C4-2B (cell line): ENCODE measurements at regions not wholly inside any gene's neighbourhood (a gene's known extent, or its start where the extent isn't known, plus 50 kb on each side); places are given as distances from the start of the nearest gene placed in this dataset.
"Not testable (repeated sequence)": the region's sequence is repeated elsewhere in the genome, so short reads cannot be mapped to it uniquely, and the experiment has no call there.

Experiments
- CTCF ChIP-seq: fragments of 450-650 bp; conservative IDR thresholded peaks from 2 replicates; pipeline ENCODE4 v1.5.1; 2017; ENCODE audit warnings: mild to moderate bottlenecking
- ZFX ChIP-seq: fragments of 450-650 bp; IDR thresholded peaks from 2 replicates; pipeline ENCODE4 v1.6.1; 2017

DNA sequence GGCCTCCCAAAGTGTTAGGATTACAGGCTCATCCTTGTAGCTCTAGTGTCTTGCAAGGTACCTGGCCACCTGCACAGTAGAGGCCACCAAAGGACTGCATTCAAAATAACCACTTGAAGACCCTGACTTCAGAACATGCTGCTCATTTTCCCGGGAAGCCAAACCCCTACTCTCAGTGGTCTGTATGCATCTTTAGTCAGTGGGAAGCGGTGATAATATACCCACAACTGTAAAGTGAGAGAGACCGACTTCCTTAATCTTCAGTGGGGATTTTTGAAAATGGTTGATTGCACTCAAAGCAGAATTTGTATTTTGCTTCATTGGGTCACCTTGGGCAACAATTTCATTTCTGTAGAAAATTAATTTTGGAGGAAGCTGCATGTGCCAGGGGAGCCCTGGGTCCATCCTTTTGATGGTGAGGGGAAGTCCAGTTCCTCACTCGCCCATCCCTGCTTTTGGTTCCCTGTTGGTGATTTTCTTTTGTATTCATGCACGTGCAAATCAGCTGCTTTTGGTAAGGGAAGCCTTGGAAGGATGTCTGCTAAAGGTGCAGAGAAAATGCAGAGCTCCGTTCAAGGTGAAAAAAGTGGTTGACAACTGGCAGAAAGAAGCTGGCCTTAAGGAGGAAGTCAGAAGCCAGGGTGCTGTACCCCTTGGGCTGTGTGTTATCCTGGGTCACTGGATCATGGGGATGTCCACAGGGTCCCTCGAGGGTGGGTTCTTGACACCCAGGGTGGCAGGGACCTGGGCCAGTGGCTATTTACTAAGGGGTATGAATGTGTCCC, 59.5 kb downstream of the NPIPB11 start:
- TF ChIP-seq CTCF, ZFX: not testable (repeated sequence)
